Stimulated activated CD4-positive, alpha-beta T cell treated with anti-CD3 and anti-CD28 coated beads, Interleukin-12 subunit alpha, Interleukin-12 subunit beta, amount 100 ng/mL, for 4 hours (primary cell): ENCODE measurements at regions not wholly inside any gene's neighbourhood (a gene's known extent, or its start where the extent isn't known, plus 50 kb on each side); places are given as distances from the start of the nearest gene placed in this dataset.

Source experiments
- DNase-seq: peaks from one replicate; pipeline ENCODE4 v3.0.0-alpha.2; 2020

DNA sequence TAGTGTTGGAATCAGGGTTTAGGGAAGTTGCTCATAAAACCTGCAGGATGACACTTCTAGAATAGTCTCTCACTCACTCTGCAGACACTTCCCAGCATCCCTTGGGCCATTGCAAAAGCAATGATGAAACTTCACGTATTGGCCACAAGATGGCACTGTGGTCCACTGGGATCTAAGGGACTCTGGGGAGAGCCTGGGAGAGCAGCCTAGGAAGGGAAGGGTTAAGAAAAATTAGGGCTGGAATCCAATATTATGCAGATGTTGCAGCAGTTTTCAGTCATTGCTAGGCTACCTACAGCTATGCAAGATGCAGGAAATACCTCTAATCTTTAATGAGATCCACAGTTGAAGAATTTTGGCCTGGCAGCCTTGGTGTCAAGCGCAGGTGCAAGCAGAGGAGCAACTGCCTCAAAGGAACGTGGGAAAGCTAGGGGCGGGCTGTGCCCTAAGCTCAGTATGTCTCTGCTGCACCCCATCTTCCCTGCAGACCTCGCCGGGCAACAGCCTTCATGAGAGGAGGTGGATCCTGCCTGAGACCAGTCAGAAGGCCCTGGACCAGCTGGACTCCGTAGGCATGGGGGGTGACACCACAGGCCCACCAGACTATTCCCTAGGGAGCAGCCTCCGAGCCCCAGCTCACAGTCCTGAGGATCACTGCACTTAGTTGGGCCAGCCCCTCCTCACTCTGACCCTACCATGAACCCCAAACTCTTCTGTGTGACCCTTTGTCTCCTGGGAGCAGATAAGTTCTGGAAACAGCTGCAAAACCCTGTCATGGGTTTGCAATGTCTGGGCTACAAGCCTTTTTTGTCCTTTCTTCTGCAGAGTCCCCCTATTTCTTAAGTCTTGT is 127.9 kb upstream of the PRSS58 start:
- peak; percentile 18 for DNase-seq

DNA sequence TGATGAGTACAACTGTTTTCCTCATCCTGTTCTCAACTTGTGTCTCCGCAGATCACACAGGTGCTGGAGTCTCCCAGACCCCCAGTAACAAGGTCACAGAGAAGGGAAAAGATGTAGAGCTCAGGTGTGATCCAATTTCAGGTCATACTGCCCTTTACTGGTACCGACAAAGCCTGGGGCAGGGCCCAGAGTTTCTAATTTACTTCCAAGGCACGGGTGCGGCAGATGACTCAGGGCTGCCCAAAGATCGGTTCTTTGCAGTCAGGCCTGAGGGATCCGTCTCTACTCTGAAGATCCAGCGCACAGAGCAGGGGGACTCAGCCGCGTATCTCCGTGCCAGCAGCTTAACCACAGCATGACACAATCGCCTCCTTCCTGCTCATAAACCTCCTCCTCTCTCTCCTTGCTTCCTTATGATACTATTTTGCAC is 126.7 kb upstream of the PRSS58 start:
- DNase-seq, result peak; percentile 15

DNA sequence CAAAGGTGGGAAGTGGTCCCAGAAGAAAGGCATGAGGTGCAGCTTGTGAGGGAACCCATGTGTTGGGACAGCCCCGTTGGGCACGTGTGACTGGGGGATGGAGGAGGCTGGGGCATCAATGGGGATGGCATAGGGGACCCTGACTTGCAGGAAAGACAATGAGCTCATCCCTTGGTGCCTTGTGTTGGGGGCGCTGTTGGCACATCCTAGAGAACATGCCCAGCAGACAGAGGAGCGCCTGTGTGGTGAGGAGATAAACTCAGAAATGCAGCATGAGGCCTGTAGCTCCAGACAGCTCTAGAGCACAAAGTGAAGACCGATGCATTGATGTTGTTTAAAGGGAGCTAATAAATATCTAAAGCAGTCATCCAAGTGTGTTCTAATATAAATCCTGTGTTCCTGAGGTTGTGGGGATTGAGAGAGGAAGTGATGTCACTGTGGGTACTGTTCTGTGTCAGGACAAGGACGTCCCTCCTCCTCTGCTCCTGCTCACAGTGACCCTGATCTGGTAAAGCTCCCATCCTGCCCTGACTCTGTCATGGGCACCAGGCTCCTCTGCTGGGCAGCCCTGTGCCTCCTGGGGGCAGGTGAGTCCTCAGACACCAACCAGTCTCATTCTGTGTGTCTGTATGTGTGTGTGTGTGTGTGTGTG is 126.1 kb upstream of the PRSS58 start:
- no peak for DNase-seq

DNA sequence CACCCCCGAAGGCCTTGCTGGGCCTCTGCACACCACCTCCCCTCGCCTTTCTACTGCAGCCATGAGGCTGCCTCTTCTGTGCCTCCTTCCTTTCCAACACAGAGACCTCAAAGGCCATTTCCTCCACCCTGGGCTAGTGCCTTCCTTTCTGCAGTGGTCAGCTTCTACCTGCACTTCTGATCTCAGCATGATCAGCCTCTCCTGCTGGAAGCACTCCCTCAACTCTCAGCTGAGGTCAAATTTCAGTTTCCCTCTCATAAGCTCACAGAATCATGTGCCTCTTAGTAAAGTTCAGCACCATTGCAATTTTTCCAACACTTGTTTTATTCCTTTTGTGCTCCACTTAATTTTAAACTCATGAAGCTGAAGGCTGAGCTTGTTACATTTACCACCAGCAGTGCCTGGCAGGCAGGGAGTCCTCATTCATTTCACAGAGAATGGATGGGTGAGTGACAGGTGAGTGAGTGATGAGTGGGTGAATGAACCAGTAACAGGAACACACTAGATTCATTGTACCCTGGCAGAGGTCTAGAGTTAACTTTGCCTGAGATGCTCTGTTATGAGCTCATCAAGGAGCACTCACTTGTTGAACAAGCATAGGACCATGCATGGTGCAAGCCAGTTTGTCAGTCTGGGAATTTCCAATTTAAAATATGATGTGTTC is 124.0 kb upstream of the PRSS58 start:
- DNase-seq, result no peak

DNA sequence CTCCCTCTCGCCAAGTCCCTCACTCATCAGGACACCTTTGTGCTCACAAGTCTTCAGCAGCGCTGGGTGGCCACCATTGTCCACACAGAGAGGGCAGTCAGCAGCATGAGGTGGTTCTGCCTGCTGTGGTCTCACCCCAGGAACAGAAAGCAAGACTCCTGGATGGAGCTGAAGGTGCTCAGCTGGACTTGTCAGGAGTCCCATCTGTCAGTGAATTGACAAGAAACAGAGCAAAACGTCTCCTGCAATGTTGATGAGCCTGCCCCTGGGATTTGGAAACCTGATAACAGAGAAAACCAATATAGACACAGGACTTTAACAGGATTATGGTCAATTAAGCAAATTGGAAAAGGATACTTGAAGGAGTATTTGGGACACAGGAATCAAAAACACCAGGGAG is 122.2 kb upstream of the PRSS58 start:
- no peak for DNase-seq

DNA sequence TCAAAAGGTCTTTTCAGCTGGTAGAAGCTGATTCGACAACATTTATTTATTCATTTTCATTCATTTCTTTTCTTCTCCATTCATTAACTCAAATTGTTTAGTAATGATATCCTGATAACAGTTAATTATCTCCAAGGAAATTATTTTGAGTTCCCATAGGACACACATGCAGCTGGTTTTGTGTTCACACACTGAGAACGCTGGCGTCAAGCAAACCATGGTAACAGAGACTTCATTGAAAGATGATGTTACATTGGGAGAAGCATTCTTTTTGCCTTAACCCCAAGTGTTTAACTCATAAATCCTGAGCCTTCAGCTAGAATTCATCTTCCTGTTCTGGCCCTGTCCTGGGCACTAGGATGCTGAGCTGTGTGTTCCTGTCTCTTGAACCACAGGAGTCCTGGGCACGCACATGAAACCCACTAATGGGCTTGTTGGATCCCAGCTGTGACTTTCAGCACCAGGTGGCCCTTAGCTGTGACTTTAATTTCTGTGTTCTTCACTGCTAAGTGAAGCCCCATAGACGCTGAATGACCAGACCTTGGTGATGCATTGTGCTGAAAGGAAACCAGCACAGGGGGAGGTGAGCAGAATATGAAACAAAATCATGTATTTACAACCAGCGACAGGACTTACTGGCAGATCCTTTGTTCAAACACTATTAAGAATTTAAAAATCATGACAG is 121.5 kb upstream of the PRSS58 start:
- DNase-seq, result no peak

DNA sequence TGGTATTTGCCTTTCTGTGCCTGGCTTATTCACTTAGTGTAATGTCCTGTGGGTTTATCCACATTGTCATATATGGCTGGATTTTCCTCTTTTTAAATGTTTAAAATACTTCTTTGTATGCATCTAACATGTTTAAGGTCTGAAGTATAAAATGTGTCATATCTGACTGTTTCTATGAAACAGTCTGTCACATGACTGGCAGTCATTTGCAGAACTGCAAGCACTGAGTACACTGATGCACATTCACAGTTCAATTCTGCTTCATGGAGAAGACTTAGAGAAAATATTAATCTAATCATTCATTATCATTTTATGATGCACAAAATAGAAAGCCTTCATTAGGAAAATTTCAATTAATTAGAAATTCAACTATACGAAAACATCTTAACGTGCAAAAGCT is 119.7 kb upstream of the PRSS58 start:
- no peak for DNase-seq

DNA sequence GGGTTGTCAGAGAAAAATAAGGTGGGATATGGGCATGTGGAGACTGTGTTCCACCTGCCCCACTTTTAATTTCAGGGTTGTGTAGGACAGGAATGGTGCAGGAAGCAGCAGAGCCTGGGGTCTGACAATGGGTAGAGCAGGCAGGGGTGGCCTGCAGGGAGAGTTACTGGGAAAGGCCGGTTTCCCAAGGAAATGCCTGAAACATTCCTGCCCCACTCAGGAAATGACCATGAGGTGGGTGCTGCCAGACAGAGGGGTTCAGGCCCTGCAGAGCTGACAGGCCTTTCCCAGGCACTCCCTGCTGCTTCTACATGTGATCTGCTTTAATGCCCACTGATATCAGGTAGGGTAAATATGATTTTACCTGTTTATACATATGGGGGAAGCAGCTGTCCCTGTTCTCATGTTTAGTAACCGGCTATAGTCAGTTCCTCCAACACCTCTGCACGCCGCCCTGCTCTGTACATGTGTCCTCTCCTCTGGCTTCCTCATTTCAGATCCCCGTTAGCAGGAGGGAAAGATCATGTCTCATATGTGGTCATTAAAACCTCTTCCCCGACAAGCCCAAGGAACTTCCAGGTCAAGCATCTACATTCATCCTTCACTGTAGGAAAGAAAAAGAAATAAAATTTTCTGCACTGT is 118.6 kb upstream of the PRSS58 start:
- no peak for DNase-seq

DNA sequence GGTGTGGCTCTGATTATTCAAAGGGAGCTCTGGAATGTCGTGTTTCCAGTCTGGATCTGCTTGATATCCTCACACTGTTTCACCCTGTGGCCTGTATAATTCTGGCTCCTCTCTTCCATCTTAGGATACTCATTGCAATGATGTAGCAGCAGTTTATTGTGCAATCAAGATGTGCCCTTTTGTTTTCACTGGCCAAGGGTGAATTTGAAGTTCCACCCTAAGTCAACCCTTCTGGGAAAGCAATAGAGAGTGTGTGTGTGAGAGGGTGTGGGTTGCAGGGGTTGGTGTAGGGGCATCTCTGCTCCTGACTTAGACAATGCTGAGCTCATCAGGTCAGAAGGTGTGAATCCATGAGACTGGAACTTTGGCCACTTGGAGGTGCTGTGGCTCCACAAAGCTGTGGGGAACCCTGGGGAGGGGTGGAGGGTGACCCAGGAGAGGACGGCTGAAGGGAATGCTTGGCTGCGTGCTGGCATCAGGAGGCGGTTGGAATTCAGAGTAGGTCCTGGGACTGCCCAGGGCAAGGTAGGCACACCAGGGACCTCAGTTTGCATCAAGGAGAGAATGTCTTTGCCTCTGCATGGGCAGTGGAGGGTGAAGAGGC is 118.0 kb upstream of the PRSS58 start:
- DNase-seq, result no peak

DNA sequence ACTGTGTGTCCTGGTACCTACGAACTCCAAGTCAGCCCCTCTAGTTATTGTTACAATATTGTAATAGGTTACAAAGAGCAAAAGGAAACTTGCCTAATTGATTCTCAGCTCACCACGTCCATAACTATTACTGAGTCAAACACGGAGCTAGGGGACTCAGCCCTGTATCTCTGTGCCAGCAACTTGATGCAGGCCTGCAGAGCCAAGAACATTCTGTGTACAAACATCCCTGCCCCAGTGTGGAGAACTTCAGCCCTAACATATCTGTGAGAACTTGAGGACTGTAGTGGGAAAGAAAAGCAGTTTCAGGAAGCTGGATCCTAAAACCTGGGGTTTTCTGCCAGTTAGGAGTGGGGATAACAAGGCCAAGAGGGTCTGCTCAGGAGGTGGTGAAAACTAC is 114.9 kb upstream of the PRSS58 start:
- no peak for DNase-seq

DNA sequence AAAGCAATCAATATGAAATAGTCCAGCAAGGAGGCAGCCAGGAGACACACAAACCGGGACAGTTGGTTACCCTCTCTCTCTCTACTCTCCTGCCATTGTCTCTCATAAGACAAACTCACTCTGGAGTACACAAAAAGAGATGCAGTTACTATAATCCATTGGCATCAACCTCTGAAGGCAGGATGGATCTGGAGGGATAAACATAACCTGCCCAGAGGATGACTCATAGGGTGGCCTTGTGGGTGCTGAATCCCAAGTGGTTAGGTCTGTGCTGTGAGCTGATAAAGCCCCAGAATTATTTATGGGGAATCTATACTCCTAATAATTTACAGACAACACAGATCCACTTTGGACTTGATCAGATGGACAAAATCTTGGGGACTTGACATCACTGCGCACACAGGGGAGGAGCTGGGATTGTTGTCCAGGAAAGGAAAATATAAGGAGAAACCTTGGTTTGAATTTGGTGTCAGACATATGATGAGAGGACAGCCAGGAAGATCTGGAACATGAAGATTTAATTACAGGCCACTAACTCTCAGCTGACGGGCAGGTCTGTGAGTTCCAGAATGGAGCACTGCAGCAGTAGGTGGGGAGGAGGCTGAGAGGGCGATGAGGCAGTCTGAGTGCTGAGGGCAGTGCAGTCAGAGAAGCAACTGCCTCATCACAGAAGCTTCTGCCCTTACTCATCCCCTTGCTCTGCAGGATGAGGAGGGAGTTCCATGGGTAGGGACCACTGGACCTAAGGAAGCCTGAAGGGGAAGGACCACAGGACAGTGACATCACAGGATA is 113.9 kb upstream of the PRSS58 start:
- DNase-seq, result no peak

DNA sequence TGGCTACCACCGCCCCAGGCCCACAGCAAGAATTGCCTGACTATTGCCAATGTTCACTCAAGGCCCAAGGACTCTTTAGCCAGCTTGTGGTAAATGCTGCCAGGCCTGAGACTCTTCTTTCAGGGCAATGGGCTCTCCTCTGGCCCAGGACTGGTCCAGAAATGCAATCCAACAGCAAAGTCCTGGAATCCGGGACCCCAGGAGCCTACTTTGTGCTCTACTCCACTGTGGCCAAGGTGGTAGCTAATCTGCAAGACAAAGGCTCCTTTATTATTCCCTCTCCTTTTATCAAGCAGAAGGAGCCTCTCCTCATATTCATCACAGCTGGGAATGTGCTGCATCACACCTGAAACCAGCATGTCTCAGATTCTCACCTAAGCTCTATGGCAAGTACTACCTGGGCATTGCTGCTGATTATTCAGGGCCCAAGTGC is 107.6 kb upstream of the PRSS58 start:
- no peak for DNase-seq

DNA sequence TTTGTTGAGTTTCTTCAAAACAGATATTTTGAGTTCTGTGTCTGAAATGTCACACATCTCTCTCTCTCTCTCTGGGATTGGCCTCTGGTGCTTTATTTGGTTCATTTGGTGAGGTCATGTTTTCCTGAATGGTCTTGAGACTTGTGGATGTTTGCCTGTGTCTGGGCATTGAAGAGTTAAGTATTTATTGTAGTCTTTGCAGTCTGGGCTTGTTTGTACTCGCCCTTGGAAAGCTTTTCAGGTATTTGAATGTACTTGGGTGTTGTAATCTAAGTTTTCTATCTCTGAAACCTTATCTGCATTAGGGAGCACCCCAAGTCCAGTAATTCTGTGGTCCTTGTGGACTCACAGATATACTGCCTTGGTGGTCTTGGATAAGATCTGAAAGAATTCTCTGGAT is 106.7 kb upstream of the PRSS58 start:
- no peak for DNase-seq

DNA sequence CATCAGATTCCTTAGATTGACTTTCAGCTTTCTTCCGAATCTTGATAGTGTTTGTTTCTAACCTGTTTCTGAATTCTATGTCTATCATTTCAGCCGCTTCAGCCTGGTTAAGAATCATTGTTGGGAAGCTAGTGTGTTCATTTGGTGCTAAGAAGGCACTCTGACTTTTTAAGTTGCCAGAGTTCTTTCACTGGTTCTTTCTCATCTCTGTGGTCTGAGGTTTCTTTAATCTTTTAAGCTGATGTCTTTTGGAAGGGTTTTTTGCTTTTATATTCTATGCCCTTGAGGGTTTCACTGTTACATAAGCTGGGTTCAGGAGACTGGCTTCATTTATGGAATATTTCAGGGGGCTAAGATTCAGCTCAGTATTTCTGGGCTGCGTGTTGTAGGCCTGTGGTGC is 104.5 kb upstream of the PRSS58 start:
- DNase-seq, result no peak

DNA sequence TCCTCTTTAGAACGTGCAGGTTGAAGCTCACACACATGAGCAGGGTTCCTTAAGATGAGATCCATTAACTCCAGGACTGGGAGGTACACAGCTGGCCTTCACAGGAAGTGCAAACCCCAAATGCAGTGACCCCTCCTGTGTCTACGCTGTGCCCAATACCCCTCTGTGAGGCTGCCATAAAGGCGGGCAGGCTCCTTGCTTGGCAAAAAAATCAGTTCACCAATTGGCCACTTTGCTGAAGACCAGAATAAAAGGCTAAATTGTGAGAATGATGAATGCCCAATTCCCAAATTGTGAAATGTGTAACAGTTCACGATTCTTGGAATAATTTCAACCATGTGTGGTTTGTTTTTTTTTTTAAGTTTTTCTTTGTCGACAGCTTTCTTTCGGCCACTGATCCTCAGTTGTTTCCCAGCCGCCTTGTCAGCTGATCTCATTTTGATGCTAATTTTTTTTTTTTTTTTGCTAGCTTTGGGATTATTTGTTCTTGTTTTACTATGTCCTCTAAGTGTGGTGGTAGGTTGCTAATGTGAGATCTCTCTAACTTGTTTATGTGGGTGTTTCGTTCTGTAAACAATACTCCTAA is 101.9 kb upstream of the PRSS58 start:
- no peak for DNase-seq

DNA sequence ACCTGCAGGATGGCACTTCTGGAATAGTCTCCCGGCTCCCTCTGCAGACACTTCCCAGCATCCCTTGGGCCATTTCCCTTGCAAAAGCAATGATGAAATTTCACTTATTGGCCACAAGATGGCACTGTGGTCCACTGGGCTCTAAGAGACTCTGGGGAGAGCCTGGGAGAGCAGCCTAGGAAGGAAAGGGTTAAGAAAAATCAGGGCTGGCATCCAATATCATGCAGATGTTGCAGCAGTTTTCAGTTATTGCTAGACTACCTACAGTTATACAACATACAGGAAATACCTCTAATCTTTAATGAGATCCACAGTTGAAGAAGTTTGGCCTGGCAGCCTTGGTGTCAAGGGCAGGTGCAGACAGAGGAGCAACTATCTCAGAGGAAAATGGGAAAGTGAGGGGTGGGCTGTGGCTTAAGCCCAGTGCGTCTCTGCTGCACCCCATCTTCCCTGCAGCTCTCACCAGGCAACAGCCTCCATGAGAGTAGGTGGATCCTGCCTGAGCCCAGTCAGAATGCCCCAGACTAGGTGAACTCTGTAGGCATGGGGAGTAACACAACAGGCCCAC is 100.2 kb upstream of the PRSS58 start:
- DNase-seq, result no peak

DNA sequence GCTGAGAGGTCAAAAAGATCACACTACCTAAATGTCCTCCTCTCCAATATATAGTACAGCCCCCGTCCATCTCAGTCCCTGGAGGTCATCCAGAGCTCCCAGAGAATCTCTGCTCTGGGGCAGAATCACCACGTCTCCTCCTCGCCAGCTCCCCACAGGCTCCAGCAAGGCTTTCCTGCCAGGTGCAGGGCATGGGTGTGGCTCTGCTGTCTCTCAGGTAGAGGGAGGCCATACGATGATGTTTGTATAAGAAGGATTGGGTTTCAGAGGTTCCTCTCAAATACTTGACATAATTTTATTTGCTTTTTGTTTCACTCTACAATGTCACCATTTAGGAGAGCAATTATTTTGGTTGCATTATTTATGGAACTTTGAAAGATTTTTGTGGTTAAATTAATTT is 98.3 kb upstream of the PRSS58 start:
- no peak for DNase-seq

DNA sequence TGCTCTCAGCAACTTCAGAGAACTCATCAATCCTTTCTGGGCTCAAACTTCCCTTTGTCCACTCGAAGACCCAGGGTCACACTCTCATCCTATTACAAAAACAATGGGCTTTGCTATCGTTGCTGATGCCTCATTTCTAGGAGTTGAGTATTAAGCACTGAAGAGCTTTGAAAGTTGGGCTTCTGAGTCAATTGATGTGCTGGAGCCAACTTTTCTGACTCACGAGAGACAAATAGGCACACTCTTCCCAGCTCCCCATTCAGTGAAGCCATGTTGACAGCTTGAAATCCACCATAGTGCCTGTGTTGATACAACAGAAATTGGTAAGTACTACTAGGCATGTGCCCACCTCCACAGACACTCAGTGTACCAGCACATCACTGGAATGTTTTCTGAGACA is 97.5 kb upstream of the PRSS58 start:
- DNase-seq, result no peak

DNA sequence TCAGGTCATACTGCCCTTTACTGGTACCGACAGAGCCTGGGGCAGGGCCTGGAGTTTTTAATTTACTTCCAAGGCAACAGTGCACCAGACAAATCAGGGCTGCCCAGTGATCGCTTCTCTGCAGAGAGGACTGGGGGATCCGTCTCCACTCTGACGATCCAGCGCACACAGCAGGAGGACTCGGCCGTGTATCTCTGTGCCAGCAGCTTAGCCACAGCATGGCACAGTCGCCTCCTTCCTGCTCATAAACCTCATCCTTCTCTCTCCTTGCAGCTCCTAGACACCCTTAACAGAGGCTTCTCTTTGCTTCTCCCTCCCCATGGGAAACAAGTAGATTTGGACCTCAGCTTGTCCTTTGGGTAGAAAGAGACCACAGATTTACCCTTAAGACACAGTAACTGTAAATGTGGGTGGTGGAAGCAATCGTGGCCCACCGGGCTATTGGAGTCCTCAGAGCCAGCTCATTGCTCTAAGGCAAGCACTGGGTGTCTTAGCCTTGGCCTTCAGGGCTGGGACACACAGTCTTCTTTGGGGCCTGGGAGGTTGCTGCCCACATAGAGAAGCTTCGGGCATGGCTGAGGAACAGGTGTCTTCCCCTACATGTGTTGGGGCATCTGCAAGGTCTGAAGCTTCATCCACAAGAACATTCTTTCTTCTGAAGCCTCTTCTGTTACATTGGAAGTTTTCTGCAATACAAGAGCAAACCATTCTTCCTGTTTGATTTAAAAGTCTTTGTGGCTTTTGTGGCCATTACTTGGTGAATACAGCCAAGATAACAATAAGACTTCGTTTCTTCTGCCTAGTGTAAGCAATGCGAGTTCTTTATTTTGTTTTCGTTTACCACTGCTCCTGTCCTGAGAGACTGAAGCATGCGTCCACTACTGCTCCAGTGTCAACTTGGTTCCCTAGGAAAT is 95.5 kb upstream of the PRSS58 start:
- no peak for DNase-seq

DNA sequence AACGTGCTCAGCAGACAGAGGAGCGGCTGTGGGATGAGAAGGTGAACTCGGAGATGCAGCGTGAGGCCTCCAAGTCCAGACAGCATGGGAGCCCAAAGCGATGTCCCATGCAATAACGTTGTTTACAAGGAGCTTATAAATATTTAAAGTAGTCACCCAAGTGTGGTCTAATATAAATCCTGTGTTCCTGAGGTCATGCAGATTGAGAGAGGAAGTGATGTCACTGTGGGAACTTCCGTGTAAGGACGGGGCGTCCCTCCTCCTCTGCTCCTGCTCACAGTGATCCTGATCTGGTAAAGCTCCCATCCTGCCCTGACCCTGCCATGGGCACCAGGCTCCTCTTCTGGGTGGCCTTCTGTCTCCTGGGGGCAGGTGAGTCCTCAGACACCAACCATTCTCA is 94.7 kb upstream of the PRSS58 start:
- no peak for DNase-seq
